ENCODE measurements at regions not wholly inside any gene's neighbourhood (a gene's known extent, or its start where the extent isn't known, plus 50 kb on each side); places are given as distances from the start of the nearest gene placed in this dataset.

DNA sequence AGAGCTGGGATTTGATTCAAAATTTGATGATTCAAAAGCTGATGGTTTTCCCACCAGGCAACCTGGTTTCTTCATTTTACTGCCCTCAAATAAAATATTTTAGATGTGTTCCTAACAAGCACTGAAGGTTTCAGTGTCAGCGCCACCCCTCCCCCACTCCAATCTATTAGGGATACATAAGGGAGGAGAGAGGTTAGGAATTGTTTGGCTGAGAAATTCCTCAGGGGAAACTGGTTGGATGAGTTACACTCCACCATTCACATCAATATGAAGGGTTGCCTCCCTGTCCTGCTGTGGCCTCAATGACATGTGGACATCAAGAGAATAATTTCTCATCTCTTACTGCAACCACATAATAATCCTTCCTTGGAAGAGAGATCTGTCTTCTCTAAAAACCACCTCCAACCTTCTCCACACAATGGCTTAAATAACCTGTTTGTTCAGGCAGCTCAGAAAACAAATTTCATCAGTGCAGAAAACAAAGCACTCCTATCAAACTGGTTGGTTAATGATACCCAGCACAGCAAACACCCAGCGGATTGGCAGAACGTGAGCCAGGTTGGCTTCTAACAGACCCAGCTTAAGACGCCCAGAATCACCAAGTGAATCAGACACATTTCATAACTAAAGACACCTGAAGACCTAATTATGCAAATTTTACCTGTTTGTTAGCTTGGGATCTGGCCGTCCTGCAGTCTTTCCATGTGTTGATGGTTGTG, 136.0 kb upstream of the SGK1 start:
- Histone ChIP-seq H3K79me2 (ENCODE audit: low read length) (no peaks in the 10 kb centered on the region), H4K20me1 (ENCODE audit: insufficient read depth, low read length) (no peaks in the 10 kb centered on the region), H3K9me2 (replicated peaks; ENCODE audit: insufficient read depth, low read length) (no peaks in the 10 kb centered on the region), H2AFZ (ENCODE audit: low read length) (no peak overlapping the region), H3K36me3 (replicated peaks; ENCODE audit: insufficient read depth, low read length) (no peaks in the 10 kb centered on the region), H3K27ac (ENCODE audit: low read length) (no peak overlapping the region), H3F3A (ENCODE audit: insufficient read depth, low read length) (no peaks in the 10 kb centered on the region), H3K9ac (ENCODE audit: low read length) (no peak overlapping the region), H3K4me1 (ENCODE audit: low read length) (no peaks in the 10 kb centered on the region), H3K4me2 (ENCODE audit: low read depth, low read length) (no peak overlapping the region), H3K27me3 (replicated peaks; ENCODE audit: insufficient read depth, low read length) (no peaks in the 10 kb centered on the region), H3K9me3 (replicated peaks; ENCODE audit: insufficient read depth, low read length) (no peaks in the 10 kb centered on the region), H3K4me3 (ENCODE audit: low read length) (no peak overlapping the region)
- DNase-seq = no peak
- TF ChIP-seq, protein P1, sequence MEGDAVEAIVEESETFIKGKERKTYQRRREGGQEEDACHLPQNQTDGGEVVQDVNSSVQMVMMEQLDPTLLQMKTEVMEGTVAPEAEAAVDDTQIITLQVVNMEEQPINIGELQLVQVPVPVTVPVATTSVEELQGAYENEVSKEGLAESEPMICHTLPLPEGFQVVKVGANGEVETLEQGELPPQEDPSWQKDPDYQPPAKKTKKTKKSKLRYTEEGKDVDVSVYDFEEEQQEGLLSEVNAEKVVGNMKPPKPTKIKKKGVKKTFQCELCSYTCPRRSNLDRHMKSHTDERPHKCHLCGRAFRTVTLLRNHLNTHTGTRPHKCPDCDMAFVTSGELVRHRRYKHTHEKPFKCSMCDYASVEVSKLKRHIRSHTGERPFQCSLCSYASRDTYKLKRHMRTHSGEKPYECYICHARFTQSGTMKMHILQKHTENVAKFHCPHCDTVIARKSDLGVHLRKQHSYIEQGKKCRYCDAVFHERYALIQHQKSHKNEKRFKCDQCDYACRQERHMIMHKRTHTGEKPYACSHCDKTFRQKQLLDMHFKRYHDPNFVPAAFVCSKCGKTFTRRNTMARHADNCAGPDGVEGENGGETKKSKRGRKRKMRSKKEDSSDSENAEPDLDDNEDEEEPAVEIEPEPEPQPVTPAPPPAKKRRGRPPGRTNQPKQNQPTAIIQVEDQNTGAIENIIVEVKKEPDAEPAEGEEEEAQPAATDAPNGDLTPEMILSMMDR (IDR thresholded peaks at IDR 0.05; ENCODE audit: low read length) = no peak
- TF ChIP-seq EZH2phosphoT487 (IDR thresholded peaks at IDR 0.05; ENCODE audit: low read length) (no peak), EZH2 (optimal IDR thresholded peaks at IDR 0.05; ENCODE audit: low read depth, low read length) (no peak)

DNA sequence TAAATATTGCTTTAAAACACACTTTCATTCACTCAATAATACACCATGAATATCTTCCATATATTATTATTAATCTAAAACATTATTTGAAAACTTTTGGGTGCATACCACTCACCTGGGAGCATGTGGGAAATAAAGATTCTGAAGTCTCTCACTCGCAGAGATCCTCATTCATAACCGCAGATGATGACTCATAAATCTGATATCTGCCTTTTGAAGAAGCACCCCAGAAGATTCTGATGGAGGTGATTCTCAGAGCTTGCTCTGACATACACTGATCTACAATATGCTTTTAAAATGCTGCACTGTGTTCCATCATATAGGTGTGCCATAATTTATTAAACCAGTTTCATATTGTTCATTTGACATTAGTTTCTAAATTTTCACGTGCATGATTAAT, 135.0 kb upstream of the SGK1 start:
- Histone ChIP-seq H3K27ac (ENCODE audit: low read length) (no peak overlapping the region), H3K4me1 (ENCODE audit: low read length) (no peaks in the 10 kb centered on the region), H3K4me2 (ENCODE audit: low read depth, low read length) (no peak overlapping the region), H4K20me1 (ENCODE audit: insufficient read depth, low read length) (no peaks in the 10 kb centered on the region), H3K9me2 (replicated peaks; ENCODE audit: insufficient read depth, low read length) (no peaks in the 10 kb centered on the region), H3K9me3 (replicated peaks; ENCODE audit: insufficient read depth, low read length) (no peaks in the 10 kb centered on the region), H3K27me3 (replicated peaks; ENCODE audit: insufficient read depth, low read length) (no peaks in the 10 kb centered on the region), H3K9ac (ENCODE audit: low read length) (no peak overlapping the region), H3F3A (ENCODE audit: insufficient read depth, low read length) (no peaks in the 10 kb centered on the region), H3K79me2 (ENCODE audit: low read length) (no peaks in the 10 kb centered on the region), H3K4me3 (ENCODE audit: low read length) (no peak overlapping the region), H2AFZ (ENCODE audit: low read length) (no peak overlapping the region), H3K36me3 (replicated peaks; ENCODE audit: insufficient read depth, low read length) (no peaks in the 10 kb centered on the region)
- no peak for DNase-seq
- TF ChIP-seq EZH2phosphoT487 (IDR thresholded peaks at IDR 0.05; ENCODE audit: low read length) = no peak
- TF ChIP-seq, protein P1 (IDR thresholded peaks at IDR 0.05; ENCODE audit: low read length) = no peak

DNA sequence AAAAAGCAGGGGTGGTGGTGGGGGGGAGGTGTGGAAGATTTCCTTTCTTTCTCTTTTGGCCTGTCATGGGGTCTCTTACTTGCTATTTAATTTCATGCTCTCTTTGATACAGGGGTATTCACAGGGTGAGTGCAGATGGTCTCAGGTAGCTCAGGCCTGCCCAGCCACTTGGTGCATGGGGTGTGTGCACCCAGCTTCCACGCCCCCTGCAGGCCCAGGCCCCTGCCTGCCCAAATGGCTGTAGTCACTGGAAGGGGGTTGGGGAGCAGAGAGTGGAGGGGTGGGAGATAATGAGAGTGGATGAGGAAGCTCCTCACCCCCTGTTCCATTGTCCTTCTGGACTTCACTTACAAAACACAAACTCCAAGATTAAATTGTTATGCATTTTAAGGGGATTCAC, 133.6 kb upstream of the SGK1 start:
- Histone ChIP-seq H3K4me3 (ENCODE audit: low read length) (no peak overlapping the region), H3K9me2 (replicated peaks; ENCODE audit: insufficient read depth, low read length) (no peaks in the 10 kb centered on the region), H3K4me1 (ENCODE audit: low read length) (no peaks in the 10 kb centered on the region), H3K27ac (ENCODE audit: low read length) (no peak overlapping the region), H3K9me3 (replicated peaks; ENCODE audit: insufficient read depth, low read length) (no peaks in the 10 kb centered on the region), H3K27me3 (replicated peaks; ENCODE audit: insufficient read depth, low read length) (no peaks in the 10 kb centered on the region), H2AFZ (ENCODE audit: low read length) (no peak overlapping the region), H3K79me2 (ENCODE audit: low read length) (no peaks in the 10 kb centered on the region), H3F3A (ENCODE audit: insufficient read depth, low read length) (no peaks in the 10 kb centered on the region), H4K20me1 (ENCODE audit: insufficient read depth, low read length) (no peaks in the 10 kb centered on the region), H3K36me3 (replicated peaks; ENCODE audit: insufficient read depth, low read length) (no peaks in the 10 kb centered on the region), H3K4me2 (ENCODE audit: low read depth, low read length) (no peak overlapping the region), H3K9ac (ENCODE audit: low read length) (no peak overlapping the region)
- TF ChIP-seq EZH2 (optimal IDR thresholded peaks at IDR 0.05; ENCODE audit: low read depth, low read length) (no peak), EZH2phosphoT487 (IDR thresholded peaks at IDR 0.05; ENCODE audit: low read length) (no peak)
- TF ChIP-seq, protein P1 (IDR thresholded peaks at IDR 0.05; ENCODE audit: low read length) = no peak
- DNase-seq = no peak
